Epithelial cell of esophagus (primary cell): ENCODE measurements at regions not wholly inside any gene's neighbourhood (a gene's known extent, or its start where the extent isn't known, plus 50 kb on each side); places are given as distances from the start of the nearest gene placed in this dataset.

Experiments
- DNase-seq: peaks from one replicate; pipeline ENCODE4 v3.0.0; 2010; ENCODE audit warnings: low read depth
- H3K4me3 ChIP-seq: 2 replicates; pipeline ENCODE4 v1.5.1; 2011; ENCODE audit warnings: mild to moderate bottlenecking, low read length, control low read depth
- TF ChIP-seq, protein P1 (sequence below): IDR thresholded peaks from 2 replicates; pipeline ENCODE4 v1.5.1; 2011; ENCODE audit warnings: low read depth, mild to moderate bottlenecking, low read length, control low read depth, inconsistent platforms; ENCODE audit not compliant: insufficient read depth; ENCODE audit errors: missing control alignments

DNA sequence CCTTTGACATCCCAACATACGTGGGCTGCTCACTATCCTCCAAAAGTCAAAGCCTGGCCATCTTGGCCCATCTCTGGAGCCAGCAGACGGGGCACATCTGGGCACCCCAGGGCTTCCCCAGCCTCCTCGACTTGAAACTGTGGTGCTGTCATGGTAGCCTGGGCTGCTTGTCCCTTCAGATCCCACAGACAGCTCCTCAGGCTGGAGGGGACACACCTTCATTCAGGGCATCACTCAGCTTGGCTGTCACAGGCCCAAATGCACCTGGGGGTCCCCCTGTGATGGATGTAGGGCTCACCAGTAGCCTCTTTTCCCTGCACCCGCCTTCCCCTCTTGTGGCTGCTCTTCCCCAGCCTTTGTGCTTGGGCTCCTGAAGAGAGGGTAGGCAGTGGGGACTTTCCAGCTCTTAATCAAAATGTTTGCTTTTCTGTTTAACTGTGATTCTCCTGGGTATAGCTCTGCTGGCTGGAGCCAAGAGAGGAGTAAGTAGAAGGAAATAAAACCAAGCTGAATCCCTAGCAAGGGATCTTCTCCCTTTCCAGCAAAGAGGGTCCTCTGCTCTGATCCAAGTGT, 92.3 kb downstream of the GYPC start:
- DNase-seq: no peak
- H3K4me3 ChIP-seq: no peak overlapping the region
- TF ChIP-seq, protein P1, sequence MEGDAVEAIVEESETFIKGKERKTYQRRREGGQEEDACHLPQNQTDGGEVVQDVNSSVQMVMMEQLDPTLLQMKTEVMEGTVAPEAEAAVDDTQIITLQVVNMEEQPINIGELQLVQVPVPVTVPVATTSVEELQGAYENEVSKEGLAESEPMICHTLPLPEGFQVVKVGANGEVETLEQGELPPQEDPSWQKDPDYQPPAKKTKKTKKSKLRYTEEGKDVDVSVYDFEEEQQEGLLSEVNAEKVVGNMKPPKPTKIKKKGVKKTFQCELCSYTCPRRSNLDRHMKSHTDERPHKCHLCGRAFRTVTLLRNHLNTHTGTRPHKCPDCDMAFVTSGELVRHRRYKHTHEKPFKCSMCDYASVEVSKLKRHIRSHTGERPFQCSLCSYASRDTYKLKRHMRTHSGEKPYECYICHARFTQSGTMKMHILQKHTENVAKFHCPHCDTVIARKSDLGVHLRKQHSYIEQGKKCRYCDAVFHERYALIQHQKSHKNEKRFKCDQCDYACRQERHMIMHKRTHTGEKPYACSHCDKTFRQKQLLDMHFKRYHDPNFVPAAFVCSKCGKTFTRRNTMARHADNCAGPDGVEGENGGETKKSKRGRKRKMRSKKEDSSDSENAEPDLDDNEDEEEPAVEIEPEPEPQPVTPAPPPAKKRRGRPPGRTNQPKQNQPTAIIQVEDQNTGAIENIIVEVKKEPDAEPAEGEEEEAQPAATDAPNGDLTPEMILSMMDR: no peak

DNA sequence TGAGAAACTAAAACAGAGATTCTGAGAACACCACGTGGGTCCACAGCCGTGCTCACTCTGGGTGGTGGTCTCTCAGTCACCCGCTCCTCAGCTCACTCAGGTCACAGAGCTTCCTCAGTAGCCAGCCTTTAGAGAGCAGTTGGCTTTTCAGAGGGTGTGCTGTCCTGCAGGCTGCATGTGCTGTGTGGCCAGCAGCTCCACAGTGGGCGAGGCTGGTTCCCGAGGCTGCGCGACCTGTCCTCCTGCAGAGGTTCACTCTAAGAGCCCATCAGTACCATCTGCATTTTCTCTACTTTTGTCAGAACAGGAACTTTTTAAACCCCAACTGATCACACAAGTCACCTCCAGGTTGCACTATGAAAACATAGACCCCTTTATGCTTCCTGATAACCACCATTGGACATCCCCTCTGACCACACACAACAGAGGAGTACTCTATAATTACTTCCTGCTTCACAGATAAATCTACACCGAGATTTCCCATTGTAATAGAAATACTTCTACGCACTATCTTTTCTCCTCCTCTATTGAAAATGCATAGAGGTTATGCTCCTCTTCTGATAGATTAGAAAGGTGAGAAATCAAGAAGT, 93.1 kb downstream of the GYPC start:
- no peak overlapping the region for H3K4me3 ChIP-seq
- TF ChIP-seq, protein P1: no peak
- DNase-seq: no peak

DNA sequence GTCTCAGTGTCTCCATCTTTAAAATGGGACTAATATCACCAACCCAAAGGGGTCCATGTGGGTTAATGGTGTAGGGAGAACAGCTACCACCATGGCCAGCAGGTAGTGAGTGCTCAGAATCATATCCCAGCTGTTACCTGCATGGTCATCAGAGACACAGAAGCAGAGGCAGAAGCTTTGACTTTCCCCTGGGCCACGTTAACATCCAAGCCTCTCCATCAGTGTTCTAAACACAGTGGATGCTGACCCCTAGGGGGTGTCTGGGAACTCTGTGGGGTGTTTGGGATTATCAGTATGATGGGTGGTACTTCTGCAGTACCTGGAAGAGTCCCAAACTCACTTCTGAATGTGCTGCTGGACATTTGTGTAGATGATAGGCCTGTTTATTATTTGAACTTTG, 93.6 kb downstream of the GYPC start:
- no peak overlapping the region for H3K4me3 ChIP-seq
- no peak for DNase-seq
- TF ChIP-seq, protein P1: no peak

DNA sequence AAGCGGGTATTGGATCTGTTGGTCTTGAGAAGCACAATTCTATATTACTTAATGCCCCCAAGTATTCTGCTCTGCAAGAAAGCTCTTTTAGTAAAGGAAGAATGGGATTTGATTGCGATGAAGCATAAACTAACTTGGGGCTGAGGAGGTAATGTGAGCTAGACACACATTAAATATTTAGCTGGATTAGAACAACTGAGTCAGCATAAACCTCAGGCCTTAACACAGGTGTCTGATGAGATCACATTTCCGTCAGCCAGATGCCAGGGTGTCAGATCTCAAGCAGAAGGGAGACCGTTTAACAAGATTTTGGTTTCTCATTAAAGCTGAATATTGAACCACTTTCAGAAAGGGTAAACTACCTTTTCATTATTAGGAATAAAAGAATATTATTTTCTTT, 94.5 kb downstream of the GYPC start:
- no peak overlapping the region for H3K4me3 ChIP-seq
- TF ChIP-seq, protein P1: no peak
- no peak for DNase-seq

DNA sequence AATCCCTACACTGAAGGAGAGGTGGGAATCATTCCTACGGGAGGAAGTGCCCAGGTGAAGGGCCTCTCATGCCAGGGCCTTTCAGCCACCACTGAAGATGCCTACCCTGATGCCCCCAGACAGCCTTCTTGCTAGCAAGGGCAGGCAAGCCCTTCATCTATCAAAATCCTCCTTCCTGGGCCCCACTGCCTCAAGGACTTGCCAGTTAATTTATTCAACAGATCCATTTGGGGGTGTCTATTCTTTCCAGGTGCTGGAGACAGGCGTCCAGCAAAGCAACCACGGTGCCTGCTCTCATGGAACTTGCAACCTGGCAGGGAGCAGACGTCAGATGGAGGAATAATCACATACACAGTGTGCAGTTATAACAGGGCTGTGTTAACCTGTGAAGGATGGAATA, 95.5 kb downstream of the GYPC start:
- DNase-seq: no peak
- no peak overlapping the region for H3K4me3 ChIP-seq
- TF ChIP-seq, protein P1: no peak

DNA sequence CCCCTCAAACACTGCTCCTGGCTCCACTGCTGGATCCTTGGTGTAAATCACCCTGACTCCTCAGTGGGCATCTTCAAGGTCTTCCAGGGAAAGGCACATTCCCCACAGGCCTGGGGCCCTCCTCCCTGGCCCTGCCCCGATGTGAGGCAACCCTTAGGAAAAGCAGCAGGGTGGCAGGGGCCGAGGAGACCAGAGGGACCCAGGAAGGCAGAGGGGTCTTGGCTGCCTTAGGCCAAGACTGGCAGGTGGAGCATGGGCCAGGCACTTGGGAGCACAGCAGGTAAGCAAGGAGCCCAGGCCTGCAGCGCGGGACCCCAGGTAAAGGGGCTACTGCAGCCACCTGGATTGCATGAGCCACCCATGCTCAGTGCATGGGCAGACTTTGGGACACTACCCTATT, 96.9 kb downstream of the GYPC start:
- no peak for DNase-seq
- no peak overlapping the region for H3K4me3 ChIP-seq
- TF ChIP-seq, protein P1: no peak
